WTC11 (cell line): ENCODE measurements at regions not wholly inside any gene's neighbourhood (a gene's known extent, or its start where the extent isn't known, plus 50 kb on each side); places are given as distances from the start of the nearest gene placed in this dataset.

ENCODE experiments used
- ATAC-seq: fragments of 200-7000 bp; cut with Tn5 transposase; 2 replicates; pipeline ENCODE4 v1.10.0; 2021; ENCODE audit warnings: mild to moderate bottlenecking, moderate library complexity
- CTCF ChIA-PET: fragments of 300-600 bp; sonication (Branson Sonifier 250); formaldehyde crosslinking; loops from one replicate; lab custom pipeline; 2021; ENCODE audit warnings: antibody characterized with exemption; lab: Charles Lee
- POLR2A ChIA-PET: fragments of 350-600 bp; sonication (Branson Sonifier 250); formaldehyde crosslinking; loops from one replicate; lab custom pipeline; 2021; ENCODE audit warnings: antibody characterized with exemption; lab: Charles Lee
- DNase-seq: peaks from one replicate; pipeline ENCODE4 v3.0.0; 2021; ENCODE audit warnings: low spot score
- H3K27ac Mint-ChIP-seq: 2 replicates; pipeline ENCODE4 v1.8.0; 2021; ENCODE audit warnings: mixed read lengths
- H3K27me3 Mint-ChIP-seq: 2 replicates; pipeline ENCODE4 v1.8.0; 2021; ENCODE audit warnings: low read depth, mild to moderate bottlenecking, moderate library complexity, mixed read lengths
- H3K36me3 Mint-ChIP-seq: 2 replicates; pipeline ENCODE4 v1.8.0; 2021; ENCODE audit warnings: mixed read lengths
- H3K4me1 Mint-ChIP-seq: 2 replicates; pipeline ENCODE4 v1.8.0; 2022; ENCODE audit warnings: mixed read lengths
- H3K4me3 Mint-ChIP-seq: 2 replicates; pipeline ENCODE4 v1.8.0; 2021; ENCODE audit warnings: mild to moderate bottlenecking, moderate library complexity, mixed read lengths
- H3K9me3 Mint-ChIP-seq: 2 replicates; pipeline ENCODE4 v1.8.0; 2021; ENCODE audit warnings: mixed read lengths
- AFF4 ChIP-seq: sonication (generic); formaldehyde crosslinking; IDR thresholded peaks from 2 replicates; pipeline ENCODE4 v1.8.1; 2023; ENCODE audit warnings: mild to moderate bottlenecking, missing genetic modification reagents, borderline replicate concordance
- ATF6 ChIP-seq: sonication (generic); formaldehyde crosslinking; IDR thresholded peaks from 2 replicates; pipeline ENCODE4 v1.8.1; 2023; ENCODE audit warnings: mild to moderate bottlenecking, missing genetic modification reagents
- CREB1 ChIP-seq: sonication (generic); formaldehyde crosslinking; IDR thresholded peaks from 2 replicates; pipeline ENCODE4 v1.8.0; 2023; ENCODE audit warnings: mild to moderate bottlenecking, missing genetic modification reagents
- CREM ChIP-seq: sonication (generic); formaldehyde crosslinking; IDR thresholded peaks from 2 replicates; pipeline ENCODE4 v1.8.1; 2022; ENCODE audit warnings: mild to moderate bottlenecking, missing genetic modification reagents, moderate library complexity
- E2F4 ChIP-seq: sonication (generic); formaldehyde crosslinking; IDR thresholded peaks from 2 replicates; pipeline ENCODE4 v1.8.1; 2022; ENCODE audit warnings: low read depth, mild to moderate bottlenecking, moderate library complexity, missing genetic modification reagents, borderline replicate concordance
- E2F5 ChIP-seq: sonication (generic); formaldehyde crosslinking; IDR thresholded peaks from 2 replicates; pipeline ENCODE4 v1.8.1; 2022; ENCODE audit warnings: mild to moderate bottlenecking, moderate library complexity, missing genetic modification reagents
- FOXK1 ChIP-seq: sonication (generic); formaldehyde crosslinking; IDR thresholded peaks from 2 replicates; pipeline ENCODE4 v1.8.0; 2022; ENCODE audit warnings: mild to moderate bottlenecking, moderate library complexity, missing genetic modification reagents
- IRF2 ChIP-seq: sonication (generic); formaldehyde crosslinking; IDR thresholded peaks from 2 replicates; pipeline ENCODE4 v1.8.0; 2022; ENCODE audit warnings: low read depth, missing genetic modification reagents, borderline replicate concordance
- JAZF1 ChIP-seq: fragments of 250-450 bp; sonication (Bioruptor Pico); IDR thresholded peaks from 2 replicates; pipeline ENCODE4 v1.9.0; 2021; ENCODE audit warnings: moderate library complexity, mild to moderate bottlenecking, inconsistent platforms
- JUN ChIP-seq: sonication (generic); formaldehyde crosslinking; IDR thresholded peaks from 2 replicates; pipeline ENCODE4 v1.8.0; 2023; ENCODE audit warnings: mild to moderate bottlenecking, missing genetic modification reagents
- MAX ChIP-seq: sonication (generic); formaldehyde crosslinking; IDR thresholded peaks from 2 replicates; pipeline ENCODE4 v1.8.0; 2022; ENCODE audit warnings: mild to moderate bottlenecking, missing genetic modification reagents
- MLX ChIP-seq: sonication (generic); formaldehyde crosslinking; IDR thresholded peaks from 2 replicates; pipeline ENCODE4 v1.8.1; 2023; ENCODE audit warnings: mild to moderate bottlenecking, missing genetic modification reagents, moderate library complexity
- MXD4 ChIP-seq: fragments of 250-450 bp; sonication (Bioruptor Pico); IDR thresholded peaks from 2 replicates; pipeline ENCODE4 v1.8.0; 2021; ENCODE audit warnings: mild to moderate bottlenecking, moderate library complexity, borderline replicate concordance
- NR1H2 ChIP-seq: sonication (generic); formaldehyde crosslinking; IDR thresholded peaks from 2 replicates; pipeline ENCODE4 v1.9.0; 2021; ENCODE audit warnings: mild to moderate bottlenecking, moderate library complexity, missing genetic modification reagents
- NR3C1 ChIP-seq: sonication (generic); formaldehyde crosslinking; conservative IDR thresholded peaks from 2 replicates; pipeline ENCODE4 v1.8.1; 2023; ENCODE audit warnings: low read depth, mild to moderate bottlenecking, missing genetic modification reagents
- PRRX2 ChIP-seq: fragments of 250-450 bp; sonication (Bioruptor Pico); IDR thresholded peaks from 2 replicates; pipeline ENCODE4 v1.8.0; 2021; ENCODE audit warnings: mild to moderate bottlenecking
- SP1 ChIP-seq: sonication (generic); formaldehyde crosslinking; conservative IDR thresholded peaks from 2 replicates; pipeline ENCODE4 v1.8.1; 2022; ENCODE audit warnings: missing genetic modification reagents
- TEAD4 ChIP-seq: sonication (generic); formaldehyde crosslinking; IDR thresholded peaks from 2 replicates; pipeline ENCODE4 v1.8.0; 2022; ENCODE audit warnings: mild to moderate bottlenecking, missing genetic modification reagents
- USF2 ChIP-seq: sonication (generic); formaldehyde crosslinking; IDR thresholded peaks from 2 replicates; pipeline ENCODE4 v1.8.1; 2023; ENCODE audit warnings: mild to moderate bottlenecking, missing genetic modification reagents, moderate library complexity
- ZBTB21 ChIP-seq: sonication (generic); formaldehyde crosslinking; IDR thresholded peaks from 2 replicates; pipeline ENCODE4 v1.8.1; 2023; ENCODE audit warnings: mild to moderate bottlenecking, missing genetic modification reagents, borderline replicate concordance
- ZNF396 ChIP-seq: fragments of 250-450 bp; sonication (Bioruptor Pico); IDR thresholded peaks from 2 replicates; pipeline ENCODE4 v1.8.0; 2021; ENCODE audit warnings: mild to moderate bottlenecking, moderate library complexity, borderline replicate concordance

GRCh38 chr10:123325663-123326190 is 171.5 kb downstream of the BUB3 start (continued):
- no peak for TF ChIP-seq ATF6
- TF ChIP-seq CREM (CRISPR knock-in tag), result no peak
- no peak for TF ChIP-seq MAX (CRISPR knock-in tag)
- TF ChIP-seq TEAD4, result no peak
- TF ChIP-seq USF2 (CRISPR knock-in tag), result no peak
- no peak for TF ChIP-seq MLX (CRISPR knock-in tag)
- TF ChIP-seq CREB1 (CRISPR knock-in tag), result no peak
- TF ChIP-seq AFF4 (CRISPR knock-in tag), result no peak
- TF ChIP-seq IRF2, result no peak
- no peak for TF ChIP-seq FOXK1 (CRISPR knock-in tag)

GRCh38 chr10:123326674-123327073 is 172.5 kb downstream of the BUB3 start:
- Mint-ChIP-seq H3K36me3 (peaks cover 15% of the 10 kb centered on the region), H3K27me3 (no peaks in the 10 kb centered on the region), H3K27ac (no peak overlapping the region), H3K9me3 (peaks cover 38% of the 10 kb centered on the region), H3K4me3 (no peak overlapping the region), H3K4me1 (peaks cover 7% of the 10 kb centered on the region)
- ATAC-seq (no peak), DNase-seq (no peak)
- POLR2A ChIA-PET, result no interaction called here
- CTCF ChIA-PET, result no interaction called here
- TF ChIP-seq ZNF396 (CRISPR knock-in tag) (no peak), JAZF1 (CRISPR knock-in tag) (no peak), JUN (CRISPR knock-in tag) (no peak), PRRX2 (CRISPR knock-in tag) (no peak), ZBTB21 (CRISPR knock-in tag) (no peak), SP1 (CRISPR knock-in tag) (no peak), AFF4 (CRISPR knock-in tag) (no peak), MXD4 (CRISPR knock-in tag) (no peak), E2F5 (CRISPR knock-in tag) (no peak), E2F4 (CRISPR knock-in tag) (no peak), NR1H2 (CRISPR knock-in tag) (no peak), NR3C1 (CRISPR knock-in tag) (no peak), TEAD4 (no peak)
